ENCODE measurements at regions not wholly inside any gene's neighbourhood (a gene's known extent, or its start where the extent isn't known, plus 50 kb on each side); places are given as distances from the start of the nearest gene placed in this dataset.
"Not testable (repeated sequence)": the region's sequence is repeated elsewhere in the genome, so short reads cannot be mapped to it uniquely, and the experiment has no call there.

DNA sequence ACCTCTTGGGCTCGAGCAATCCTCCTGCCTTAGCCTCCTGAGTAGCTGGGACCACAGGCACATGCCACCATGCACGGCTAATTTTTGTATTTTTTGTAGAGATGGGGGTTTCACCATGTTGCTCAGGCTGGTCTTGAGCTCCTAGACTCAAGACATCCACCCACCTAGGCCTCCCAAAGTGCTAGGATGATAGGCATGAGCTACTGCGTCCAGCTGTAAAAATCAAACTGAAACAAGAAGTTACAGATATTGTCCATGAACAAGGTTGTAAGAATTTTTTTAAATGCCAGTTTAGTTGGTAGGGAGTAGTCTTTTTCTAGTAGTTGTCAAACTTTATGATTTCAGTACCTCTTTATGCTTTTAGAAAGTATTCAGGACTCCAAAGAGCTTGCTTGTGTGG is 424.4 kb upstream of the PMFBP1 start:
- DNase-seq (ENCODE audit: low read depth), result no peak

GRCh38 chr16:72590151-72590937 is 418.4 kb upstream of the PMFBP1 start:
- no peak for DNase-seq (ENCODE audit: low read depth)

- DNase-seq (ENCODE audit: low read depth), result no peak
Measured at GRCh38 chr16:72588551-72588950, 416.6 kb upstream of the PMFBP1 start.

DNA sequence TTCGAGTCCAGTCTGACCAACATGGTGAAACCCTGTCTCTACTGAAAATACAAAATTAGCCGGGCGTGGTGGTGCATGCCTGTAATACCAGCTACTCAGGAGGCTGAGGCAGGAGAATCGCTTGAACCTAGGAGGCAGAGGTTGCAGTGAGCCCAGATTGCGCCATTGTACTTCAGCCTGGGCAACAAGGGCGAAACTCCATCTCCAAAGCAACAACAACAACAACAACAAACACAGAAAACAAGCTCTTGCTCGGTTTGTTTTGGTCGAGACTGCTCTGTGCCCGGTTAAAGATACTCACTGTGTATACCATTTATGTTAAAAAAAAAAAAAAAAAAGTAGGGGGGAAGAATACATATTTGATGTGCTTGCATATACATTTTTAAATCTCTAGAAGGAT is 406.1 kb upstream of the PMFBP1 start:
- not testable (repeated sequence) for DNase-seq (ENCODE audit: low read depth)

- DNase-seq (ENCODE audit: low read depth), result no peak
Measured at GRCh38 chr16:72576189-72576588, 404.2 kb upstream of the PMFBP1 start.

GRCh38 chr16:72569677-72570076 is 397.7 kb upstream of the PMFBP1 start:
- DNase-seq (ENCODE audit: low read depth), result no peak

DNA sequence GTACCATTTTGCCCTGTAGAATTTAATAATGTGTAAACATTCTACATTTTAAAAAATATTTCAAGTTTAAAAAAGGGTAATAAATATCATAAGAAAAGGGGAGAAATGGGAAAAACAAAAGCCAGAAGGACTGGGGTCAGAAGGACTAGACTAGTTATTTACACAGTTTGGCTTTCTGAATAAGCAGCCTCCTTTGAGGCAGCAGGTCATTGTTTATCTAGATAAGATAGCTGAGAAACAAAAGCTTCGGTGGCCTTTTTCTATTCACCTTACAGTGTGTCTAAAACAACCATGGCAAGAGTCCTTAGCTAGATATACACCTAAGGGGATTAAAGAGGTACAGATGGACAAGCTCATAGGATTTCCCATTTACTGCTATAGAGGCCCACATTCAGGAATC is 396.5 kb upstream of the PMFBP1 start:
- no peak for DNase-seq (ENCODE audit: low read depth)

DNA sequence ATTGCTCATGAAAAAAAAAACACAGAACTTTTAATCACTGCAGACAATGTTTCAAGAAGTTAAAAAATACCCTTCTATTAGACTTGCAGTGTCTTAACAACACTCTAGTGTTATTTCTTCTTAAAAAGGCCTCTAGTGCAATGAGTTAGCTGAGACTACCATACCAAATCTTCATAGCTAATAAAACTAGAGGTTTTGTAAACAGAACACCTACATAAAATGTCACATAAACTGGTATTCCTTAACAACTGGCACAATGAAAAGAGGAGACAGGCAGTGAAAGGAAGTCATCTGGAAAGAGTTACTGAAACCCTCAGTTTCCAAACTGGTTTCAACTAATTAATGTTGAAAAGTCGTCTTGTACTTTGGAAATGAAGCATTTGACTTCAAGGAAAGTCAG is 394.2 kb upstream of the PMFBP1 start:
- DNase-seq (ENCODE audit: low read depth), result no peak

GRCh38 chr16:72565106-72565505 is 393.2 kb upstream of the PMFBP1 start:
- no peak for DNase-seq (ENCODE audit: low read depth)

DNA sequence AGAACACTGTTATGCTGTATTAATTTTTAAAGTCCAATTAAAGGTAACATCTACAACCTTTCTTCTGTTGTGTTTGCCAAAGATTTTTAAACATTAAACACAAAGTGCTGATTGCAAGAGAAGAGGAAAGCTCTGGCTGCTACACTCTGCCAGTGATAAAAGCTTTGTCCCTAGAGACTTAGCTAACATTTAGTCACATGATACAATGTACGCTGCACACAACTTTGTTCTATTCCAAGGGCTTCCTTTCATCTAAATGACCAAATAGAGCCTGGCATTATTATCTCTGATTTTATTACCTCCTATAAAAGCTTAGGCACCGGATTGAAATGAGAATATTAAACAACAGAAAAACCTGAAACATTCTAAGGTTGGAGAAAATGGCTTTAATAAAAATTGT is 388.7 kb upstream of the PMFBP1 start:
- no peak for DNase-seq (ENCODE audit: low read depth)

DNA sequence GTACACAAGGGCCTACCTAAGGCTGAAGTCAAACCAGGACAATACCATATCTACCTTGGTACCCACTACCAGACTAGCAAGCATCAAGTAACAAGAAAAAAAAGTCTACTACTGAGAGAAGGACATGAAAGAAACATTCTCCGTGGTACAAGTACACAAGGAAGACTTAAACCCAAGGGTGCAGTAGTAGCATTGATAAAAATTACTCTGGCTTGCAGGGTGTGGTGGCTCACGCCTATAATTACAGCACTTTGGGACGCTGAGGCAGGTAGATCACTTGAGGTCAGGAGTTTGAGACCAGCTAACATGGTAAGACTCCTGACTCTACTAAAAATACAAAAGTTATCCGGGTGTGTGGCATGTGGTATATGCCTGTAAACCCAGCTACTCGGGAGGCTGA is 386.5 kb upstream of the PMFBP1 start:
- DNase-seq (ENCODE audit: low read depth), result no peak

DNA sequence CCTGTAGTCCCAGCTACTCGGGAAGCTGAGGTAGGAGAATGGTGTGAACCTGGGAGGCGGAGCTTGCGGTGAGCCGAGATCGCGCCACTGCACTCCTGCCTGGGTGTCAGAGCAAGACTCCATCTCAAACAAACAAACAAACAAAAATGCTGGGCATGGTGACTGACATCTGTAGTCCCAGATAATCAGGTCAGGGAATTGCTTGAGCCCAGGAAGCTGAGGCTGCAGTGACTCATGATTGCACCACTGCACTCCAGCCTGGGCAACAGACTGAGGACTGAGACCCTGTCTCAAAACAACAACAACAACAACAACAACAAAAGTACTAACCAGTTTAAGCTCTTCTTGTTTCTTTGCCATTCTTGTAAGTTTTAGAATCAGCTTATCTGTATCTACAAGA is 383.0 kb upstream of the PMFBP1 start:
- DNase-seq (ENCODE audit: low read depth), result no peak

- DNase-seq (ENCODE audit: low read depth), result no peak
Measured at GRCh38 chr16:72552654-72553053, 380.7 kb upstream of the PMFBP1 start.

- no peak for DNase-seq (ENCODE audit: low read depth)
Measured at GRCh38 chr16:72551649-72552048, 379.7 kb upstream of the PMFBP1 start.

GRCh38 chr16:72549878-72550277 is 377.9 kb upstream of the PMFBP1 start:
- no peak for DNase-seq (ENCODE audit: low read depth)

GRCh38 chr16:72542102-72542501 is 370.1 kb upstream of the PMFBP1 start:
- no peak for DNase-seq (ENCODE audit: low read depth)

DNA sequence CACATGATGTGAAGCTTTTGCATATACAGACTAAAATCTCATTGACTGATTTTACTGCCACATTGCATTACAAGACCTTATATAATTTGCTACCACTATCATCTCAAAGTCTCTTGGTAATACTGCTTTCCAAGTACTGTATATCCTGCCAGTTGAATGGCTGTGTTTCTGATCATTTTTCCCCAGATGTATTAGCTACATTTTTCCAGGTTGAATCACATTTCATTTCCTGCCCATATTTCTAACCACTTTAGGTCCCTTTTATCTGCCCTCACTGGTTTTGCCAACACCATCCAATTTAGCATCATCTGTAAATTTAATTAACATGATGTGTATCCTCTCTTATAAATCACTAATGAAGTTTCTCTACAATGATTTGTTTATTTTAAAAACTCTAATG is 365.7 kb upstream of the PMFBP1 start:
- no peak for DNase-seq (ENCODE audit: low read depth)

DNA sequence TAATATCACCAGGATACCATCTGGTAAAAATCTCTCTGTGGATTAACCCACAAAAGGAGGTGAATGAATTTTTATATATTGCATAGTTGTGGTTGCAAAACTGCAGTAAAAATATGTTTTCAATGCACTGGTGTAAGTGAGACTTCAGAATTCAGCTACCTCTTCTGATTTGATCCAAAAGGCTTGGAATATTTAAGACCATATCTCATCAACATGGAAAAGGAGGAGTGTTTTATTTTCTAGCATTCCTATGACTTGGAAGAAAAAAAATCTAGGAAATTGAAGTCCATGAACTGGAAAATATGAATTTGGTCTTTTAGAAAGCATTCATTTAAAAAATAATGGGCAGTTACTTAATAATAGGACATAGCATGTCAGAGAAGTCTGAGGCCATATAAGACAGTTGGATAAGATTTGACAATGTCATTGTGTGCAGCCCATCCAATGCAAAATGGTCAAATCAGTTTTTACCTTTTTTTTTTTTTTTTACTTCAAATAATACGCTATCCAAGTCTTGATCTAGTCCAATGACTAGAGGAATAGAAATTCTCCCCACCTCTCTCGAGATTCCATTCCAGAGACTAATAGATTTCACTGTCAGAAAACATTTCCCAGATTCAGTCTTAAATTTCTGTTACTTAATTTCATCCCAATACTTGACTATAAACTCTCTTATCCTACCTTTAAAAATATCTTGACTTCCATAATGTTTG is 364.9 kb upstream of the PMFBP1 start:
- no peak for DNase-seq (ENCODE audit: low read depth)

GRCh38 chr16:72532906-72533410 is 361.0 kb upstream of the PMFBP1 start:
- no peak for DNase-seq (ENCODE audit: low read depth)

- no peak for DNase-seq (ENCODE audit: low read depth)
Measured at GRCh38 chr16:72530434-72530833, 358.5 kb upstream of the PMFBP1 start.

DNA sequence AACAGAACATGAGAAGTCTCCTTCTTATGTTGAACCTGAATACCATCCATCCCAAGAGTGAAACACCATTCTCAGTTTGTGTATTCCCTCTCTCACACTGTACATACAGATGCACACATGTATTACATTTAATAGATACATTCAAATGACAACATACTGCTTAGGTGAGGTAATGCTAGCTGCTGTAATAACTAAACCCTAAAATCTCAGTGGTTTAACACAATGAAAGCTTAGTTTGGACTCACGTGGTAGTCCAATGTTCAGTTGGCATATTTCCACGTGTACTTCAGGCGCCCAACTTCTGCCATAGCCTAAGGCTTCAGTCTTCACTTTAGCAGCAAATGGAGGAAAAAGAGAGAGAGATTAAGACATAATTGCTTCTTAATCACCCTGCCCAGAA is 351.1 kb upstream of the PMFBP1 start:
- no peak for DNase-seq (ENCODE audit: low read depth)

- DNase-seq (ENCODE audit: low read depth), result no peak
Measured at GRCh38 chr16:72517154-72517553, 345.2 kb upstream of the PMFBP1 start.

GRCh38 chr16:72511171-72511570 is 339.2 kb upstream of the PMFBP1 start:
- no peak for DNase-seq (ENCODE audit: low read depth)

GRCh38 chr16:72508191-72508590 is 336.2 kb upstream of the PMFBP1 start:
- no peak for DNase-seq (ENCODE audit: low read depth)
